ENCODE measurements at regions not wholly inside any gene's neighbourhood (a gene's known extent, or its start where the extent isn't known, plus 50 kb on each side); places are given as distances from the start of the nearest gene placed in this dataset.
A peak's percentile ranks its signal among the peaks of the same experiment; 100 is the strongest.

DNA sequence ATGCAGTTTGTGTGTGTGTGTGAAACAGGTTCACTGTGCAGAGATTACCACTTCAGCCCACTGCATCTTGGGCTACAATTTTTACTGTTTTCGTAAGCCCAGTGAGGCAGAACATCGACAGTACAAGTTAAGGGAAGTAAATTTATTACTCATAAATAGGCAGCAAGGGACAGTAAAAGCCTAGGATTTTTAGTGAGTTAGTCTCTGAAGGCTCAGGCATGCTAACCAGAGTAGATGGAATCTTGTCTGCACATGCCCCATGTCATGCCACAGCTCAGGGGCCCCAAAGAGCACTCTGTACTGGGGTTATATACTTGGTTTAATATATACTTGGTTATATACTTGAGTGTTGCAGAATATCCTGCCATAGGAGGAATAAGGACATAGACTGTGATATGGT is 825.7 kb downstream of the TECRL start:
- CTCF ChIA-PET = interaction anchor here (0.6 kb wide), 1 partner anchor 22 kb away, joined by 3 read pairs; no protein-coding TSS in a partner anchor

DNA sequence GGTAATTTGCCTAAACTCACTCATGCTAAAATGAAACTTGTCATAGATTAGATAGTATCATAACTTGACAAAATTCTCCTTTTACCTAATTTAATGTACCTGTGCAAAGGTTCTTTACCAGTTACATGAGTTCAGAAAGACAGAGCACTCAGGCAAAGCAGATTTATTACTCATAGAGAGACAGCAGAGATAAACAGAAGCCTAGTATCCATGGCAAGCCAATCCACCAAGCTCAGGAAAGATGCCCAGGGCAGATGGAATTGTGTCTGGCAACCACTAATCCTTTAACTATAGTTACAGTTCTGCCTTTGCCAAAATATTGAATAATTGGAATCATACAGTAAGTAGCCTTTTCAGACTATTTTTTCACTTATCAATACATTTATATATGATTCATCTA is 826.2 kb downstream of the TECRL start:
- Histone ChIP-seq H3K9ac (no peak overlapping the region), H3K27me3 (ENCODE audit: insufficient read depth) (no peaks in the 10 kb centered on the region), H2AFZ (ENCODE audit: low read depth) (no peak overlapping the region), H3K9me2 (no peaks in the 10 kb centered on the region), H3K9me3 (no peaks in the 10 kb centered on the region), H3K4me1 (ENCODE audit: control insufficient read depth in 1 of 2, insufficient read depth in 2 of 2, low read depth in 1 of 2, low read length in 1 of 2) (no peaks in the 10 kb centered on the region; a peak in 1 of 4 replicates), H4K20me1 (ENCODE audit: insufficient read depth) (no peaks in the 10 kb centered on the region), H3K4me2 (no peak overlapping the region), H3K4me3 (ENCODE audit: low read depth in 2 of 2, low read length in 1 of 2) (no peak overlapping the region), H3F3A (replicated peaks; ENCODE audit: insufficient read depth) (no peaks in the 10 kb centered on the region), H3K27ac (ENCODE audit: low read depth in 2 of 2, low read length in 1 of 2) (no peak overlapping the region), H3K36me3 (replicated peaks in 1 of 2; ENCODE audit: control insufficient read depth in 1 of 2, insufficient read depth in 2 of 2, low read length in 1 of 2) (no peaks in the 10 kb centered on the region), H3K79me2 (ENCODE audit: insufficient read depth) (no peaks in the 10 kb centered on the region)
- CTCF ChIA-PET = no interaction called here
- no peak for TF ChIP-seq GABPA (IDR thresholded peaks at IDR 0.05; ENCODE audit: low read depth)
- TF ChIP-seq JUND (IDR thresholded peaks at IDR 0.05) = no peak
- TF ChIP-seq GATA2 (CRISPR knock-in tag; IDR thresholded peaks at IDR 0.05) = peak; percentile 78
- TF ChIP-seq POLR2AphosphoS5 (IDR thresholded peaks at IDR 0.05; ENCODE audit: low read depth, low read length) = no peak
- TF ChIP-seq, protein P1, sequence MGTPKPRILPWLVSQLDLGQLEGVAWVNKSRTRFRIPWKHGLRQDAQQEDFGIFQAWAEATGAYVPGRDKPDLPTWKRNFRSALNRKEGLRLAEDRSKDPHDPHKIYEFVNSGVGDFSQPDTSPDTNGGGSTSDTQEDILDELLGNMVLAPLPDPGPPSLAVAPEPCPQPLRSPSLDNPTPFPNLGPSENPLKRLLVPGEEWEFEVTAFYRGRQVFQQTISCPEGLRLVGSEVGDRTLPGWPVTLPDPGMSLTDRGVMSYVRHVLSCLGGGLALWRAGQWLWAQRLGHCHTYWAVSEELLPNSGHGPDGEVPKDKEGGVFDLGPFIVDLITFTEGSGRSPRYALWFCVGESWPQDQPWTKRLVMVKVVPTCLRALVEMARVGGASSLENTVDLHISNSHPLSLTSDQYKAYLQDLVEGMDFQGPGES (IDR thresholded peaks at IDR 0.05; ENCODE audit: low read depth, low read length) = no peak
- TF ChIP-seq SMC3 (IDR thresholded peaks at IDR 0.05; ENCODE audit: low read depth, low read length) = no peak
- no peak for TF ChIP-seq TCF12 (IDR thresholded peaks at IDR 0.05)
- TF ChIP-seq EP300 (IDR thresholded peaks at IDR 0.05; ENCODE audit: borderline replicate concordance in 1 of 2, low read depth in 1 of 2, low read length in 1 of 2) = peak in 1 of 2 experiments; percentile 60; a peak in 1 of 4 replicates
- TF ChIP-seq, protein P2, sequence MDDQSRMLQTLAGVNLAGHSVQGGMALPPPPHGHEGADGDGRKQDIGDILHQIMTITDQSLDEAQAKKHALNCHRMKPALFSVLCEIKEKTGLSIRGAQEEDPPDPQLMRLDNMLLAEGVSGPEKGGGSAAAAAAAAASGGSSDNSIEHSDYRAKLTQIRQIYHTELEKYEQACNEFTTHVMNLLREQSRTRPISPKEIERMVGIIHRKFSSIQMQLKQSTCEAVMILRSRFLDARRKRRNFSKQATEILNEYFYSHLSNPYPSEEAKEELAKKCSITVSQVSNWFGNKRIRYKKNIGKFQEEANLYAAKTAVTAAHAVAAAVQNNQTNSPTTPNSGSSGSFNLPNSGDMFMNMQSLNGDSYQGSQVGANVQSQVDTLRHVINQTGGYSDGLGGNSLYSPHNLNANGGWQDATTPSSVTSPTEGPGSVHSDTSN (IDR thresholded peaks at IDR 0.05) = no peak
- no peak for TF ChIP-seq FOXJ3 (CRISPR knock-in tag; IDR thresholded peaks at IDR 0.05)
- no peak for TF ChIP-seq MXI1 (IDR thresholded peaks at IDR 0.05; ENCODE audit: low read depth, low read length)
- no peak for TF ChIP-seq CHD2 (IDR thresholded peaks at IDR 0.05; ENCODE audit: low read length, partially characterized antibody)
- TF ChIP-seq NRF1 (IDR thresholded peaks at IDR 0.05; ENCODE audit: low read depth, low read length) = no peak
- TF ChIP-seq FOSL2 (IDR thresholded peaks at IDR 0.05; ENCODE audit: borderline replicate concordance, low read depth) = no peak
- peak; percentile 32 for DNase-seq
- POLR2A ChIA-PET = no interaction called here

More for the DNA sequence above, 825.7 kb downstream of the TECRL start:
- Histone ChIP-seq H3K36me3 (replicated peaks in 1 of 2; ENCODE audit: control insufficient read depth in 1 of 2, insufficient read depth in 2 of 2, low read length in 1 of 2) (no peaks in the 10 kb centered on the region), H3K4me2 (no peak overlapping the region), H3K27me3 (ENCODE audit: insufficient read depth) (no peaks in the 10 kb centered on the region), H3K4me3 (ENCODE audit: low read depth in 2 of 2, low read length in 1 of 2) (no peak overlapping the region), H3K27ac (ENCODE audit: low read depth in 2 of 2, low read length in 1 of 2) (no peak overlapping the region), H3F3A (replicated peaks; ENCODE audit: insufficient read depth) (no peaks in the 10 kb centered on the region), H3K79me2 (ENCODE audit: insufficient read depth) (no peaks in the 10 kb centered on the region), H3K9ac (no peak overlapping the region), H2AFZ (ENCODE audit: low read depth) (no peak overlapping the region), H3K4me1 (ENCODE audit: control insufficient read depth in 1 of 2, insufficient read depth in 2 of 2, low read depth in 1 of 2, low read length in 1 of 2) (no peaks in the 10 kb centered on the region; a peak in 1 of 4 replicates), H3K9me3 (no peaks in the 10 kb centered on the region), H4K20me1 (ENCODE audit: insufficient read depth) (no peaks in the 10 kb centered on the region), H3K9me2 (no peaks in the 10 kb centered on the region)
- TF ChIP-seq TCF12 (IDR thresholded peaks at IDR 0.05) (no peak), POLR2AphosphoS5 (IDR thresholded peaks at IDR 0.05; ENCODE audit: low read depth, low read length) (no peak), CHD2 (IDR thresholded peaks at IDR 0.05; ENCODE audit: low read length, partially characterized antibody) (no peak), FOSL2 (IDR thresholded peaks at IDR 0.05; ENCODE audit: borderline replicate concordance, low read depth) (no peak), RFX5 (IDR thresholded peaks at IDR 0.05; ENCODE audit: low read length) (no peak), RCOR1 (IDR thresholded peaks at IDR 0.05; ENCODE audit: low read length) (no peak), NFIC (IDR thresholded peaks at IDR 0.05; ENCODE audit: borderline replicate concordance) (no peak), YY1 (IDR thresholded peaks at IDR 0.05; ENCODE audit: low read depth) (no peak)
- TF ChIP-seq, protein P3, sequence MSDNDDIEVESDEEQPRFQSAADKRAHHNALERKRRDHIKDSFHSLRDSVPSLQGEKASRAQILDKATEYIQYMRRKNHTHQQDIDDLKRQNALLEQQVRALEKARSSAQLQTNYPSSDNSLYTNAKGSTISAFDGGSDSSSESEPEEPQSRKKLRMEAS (IDR thresholded peaks at IDR 0.05; ENCODE audit: low read depth) = no peak
- TF ChIP-seq, protein P4, sequence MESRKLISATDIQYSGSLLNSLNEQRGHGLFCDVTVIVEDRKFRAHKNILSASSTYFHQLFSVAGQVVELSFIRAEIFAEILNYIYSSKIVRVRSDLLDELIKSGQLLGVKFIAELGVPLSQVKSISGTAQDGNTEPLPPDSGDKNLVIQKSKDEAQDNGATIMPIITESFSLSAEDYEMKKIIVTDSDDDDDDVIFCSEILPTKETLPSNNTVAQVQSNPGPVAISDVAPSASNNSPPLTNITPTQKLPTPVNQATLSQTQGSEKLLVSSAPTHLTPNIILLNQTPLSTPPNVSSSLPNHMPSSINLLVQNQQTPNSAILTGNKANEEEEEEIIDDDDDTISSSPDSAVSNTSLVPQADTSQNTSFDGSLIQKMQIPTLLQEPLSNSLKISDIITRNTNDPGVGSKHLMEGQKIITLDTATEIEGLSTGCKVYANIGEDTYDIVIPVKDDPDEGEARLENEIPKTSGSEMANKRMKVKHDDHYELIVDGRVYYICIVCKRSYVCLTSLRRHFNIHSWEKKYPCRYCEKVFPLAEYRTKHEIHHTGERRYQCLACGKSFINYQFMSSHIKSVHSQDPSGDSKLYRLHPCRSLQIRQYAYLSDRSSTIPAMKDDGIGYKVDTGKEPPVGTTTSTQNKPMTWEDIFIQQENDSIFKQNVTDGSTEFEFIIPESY (IDR thresholded peaks at IDR 0.05; ENCODE audit: borderline replicate concordance, low read depth) = no peak
- no peak for DNase-seq
- POLR2A ChIA-PET = no interaction called here
- 21% methylated on average over 2 of the region's 2 CpGs for WGBS (ENCODE audit: low lambda C conversion rate)
